IMR-90 (cell line): ENCODE measurements at regions not wholly inside any gene's neighbourhood (a gene's known extent, or its start where the extent isn't known, plus 50 kb on each side); places are given as distances from the start of the nearest gene placed in this dataset.
"Not testable (repeated sequence)": the region's sequence is repeated elsewhere in the genome, so short reads cannot be mapped to it uniquely, and the experiment has no call there.

Source experiments
- BHLHE40 ChIP-seq: fragments of 150-350 bp; IDR thresholded peaks from 2 replicates; pipeline ENCODE4 v1.6.1; 2016; ENCODE audit warnings: mild to moderate bottlenecking, low read depth, low read length
- CEBPB ChIP-seq: IDR thresholded peaks from 2 replicates; pipeline ENCODE4 v1.6.1; 2012; ENCODE audit warnings: low read depth, low read length, improper control_type of control experiment
- CHD1 ChIP-seq: IDR thresholded peaks from 2 replicates; pipeline ENCODE4 v1.6.1; 2012; ENCODE audit warnings: low read depth, low read length, improper control_type of control experiment
- MAFK ChIP-seq: IDR thresholded peaks from 2 replicates; pipeline ENCODE4 v1.6.1; 2012; ENCODE audit warnings: low read depth, low read length, improper control_type of control experiment
- MAZ ChIP-seq: IDR thresholded peaks from 2 replicates; pipeline ENCODE4 v1.6.1; 2012; ENCODE audit warnings: low read depth, mild to moderate bottlenecking, low read length, improper control_type of control experiment, moderate library complexity, borderline replicate concordance
- MXI1 ChIP-seq: IDR thresholded peaks from 2 replicates; pipeline ENCODE4 v1.6.1; 2012; ENCODE audit warnings: low read depth, mild to moderate bottlenecking, low read length, moderate library complexity, borderline replicate concordance
- POLR2A ChIP-seq: IDR thresholded peaks from 2 replicates; pipeline ENCODE4 v1.6.1; 2012; ENCODE audit warnings: mild to moderate bottlenecking, low read depth, low read length
- RAD21 ChIP-seq: IDR thresholded peaks from 2 replicates; pipeline ENCODE4 v1.6.1; 2012; ENCODE audit warnings: low read length, improper control_type of control experiment
- RCOR1 ChIP-seq: IDR thresholded peaks from 2 replicates; pipeline ENCODE4 v1.6.1; 2012; ENCODE audit warnings: mild to moderate bottlenecking, low read length, improper control_type of control experiment; ENCODE audit not compliant: insufficient replicate concordance
- RFX5 ChIP-seq: IDR thresholded peaks from 2 replicates; pipeline ENCODE4 v1.8.0; 2012; ENCODE audit warnings: low read depth, mild to moderate bottlenecking, low read length, moderate library complexity
- SMC3 ChIP-seq: fragments of 150-350 bp; IDR thresholded peaks from 2 replicates; pipeline ENCODE4 v1.6.1; 2016; ENCODE audit warnings: low read depth, mild to moderate bottlenecking, antibody characterized with exemption, low read length, moderate library complexity
- USF2 ChIP-seq: fragments of 150-350 bp; IDR thresholded peaks from 2 replicates; pipeline ENCODE4 v1.6.1; 2017; ENCODE audit warnings: mild to moderate bottlenecking, antibody characterized with exemption, low read length, low read depth
- TF ChIP-seq, protein P1 (sequence below): fragments of 150-350 bp; IDR thresholded peaks from 2 replicates; pipeline ENCODE4 v1.6.1; 2016; ENCODE audit warnings: low read depth, mild to moderate bottlenecking, low read length, moderate library complexity, borderline replicate concordance
- TF ChIP-seq, protein P2 (sequence below): conservative IDR thresholded peaks from 2 replicates; pipeline ENCODE4 v1.5.1; 2012; ENCODE audit warnings: mild to moderate bottlenecking, low read depth, low read length, improper control_type of control experiment

DNA sequence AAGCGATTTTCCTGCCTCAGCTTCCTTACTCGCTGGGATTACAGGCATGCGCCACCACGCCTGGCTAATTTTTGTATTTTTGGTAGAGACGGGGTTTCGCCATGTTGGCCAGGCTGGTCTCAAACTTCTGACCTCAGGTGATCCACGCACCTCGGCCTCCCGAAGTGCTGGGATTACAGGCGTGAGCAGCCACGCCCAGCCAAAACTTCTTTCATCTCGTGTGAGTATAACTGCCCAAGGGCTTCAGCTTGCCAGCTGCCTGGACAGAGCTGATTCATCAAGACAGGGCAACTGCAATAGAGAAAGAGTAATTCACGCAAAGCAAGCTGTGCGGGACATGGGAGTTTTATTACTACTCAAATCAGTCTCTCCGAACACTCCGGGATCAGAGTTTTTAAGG is 57.4 kb upstream of the CDH9 start:
- not testable (repeated sequence) for TF ChIP-seq MAFK, RAD21, POLR2A, USF2, RCOR1, SMC3, MXI1, BHLHE40, CEBPB, CHD1, RFX5, MAZ
- TF ChIP-seq, protein P1, sequence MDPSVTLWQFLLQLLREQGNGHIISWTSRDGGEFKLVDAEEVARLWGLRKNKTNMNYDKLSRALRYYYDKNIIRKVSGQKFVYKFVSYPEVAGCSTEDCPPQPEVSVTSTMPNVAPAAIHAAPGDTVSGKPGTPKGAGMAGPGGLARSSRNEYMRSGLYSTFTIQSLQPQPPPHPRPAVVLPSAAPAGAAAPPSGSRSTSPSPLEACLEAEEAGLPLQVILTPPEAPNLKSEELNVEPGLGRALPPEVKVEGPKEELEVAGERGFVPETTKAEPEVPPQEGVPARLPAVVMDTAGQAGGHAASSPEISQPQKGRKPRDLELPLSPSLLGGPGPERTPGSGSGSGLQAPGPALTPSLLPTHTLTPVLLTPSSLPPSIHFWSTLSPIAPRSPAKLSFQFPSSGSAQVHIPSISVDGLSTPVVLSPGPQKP: not testable (repeated sequence)
- TF ChIP-seq, protein P2, sequence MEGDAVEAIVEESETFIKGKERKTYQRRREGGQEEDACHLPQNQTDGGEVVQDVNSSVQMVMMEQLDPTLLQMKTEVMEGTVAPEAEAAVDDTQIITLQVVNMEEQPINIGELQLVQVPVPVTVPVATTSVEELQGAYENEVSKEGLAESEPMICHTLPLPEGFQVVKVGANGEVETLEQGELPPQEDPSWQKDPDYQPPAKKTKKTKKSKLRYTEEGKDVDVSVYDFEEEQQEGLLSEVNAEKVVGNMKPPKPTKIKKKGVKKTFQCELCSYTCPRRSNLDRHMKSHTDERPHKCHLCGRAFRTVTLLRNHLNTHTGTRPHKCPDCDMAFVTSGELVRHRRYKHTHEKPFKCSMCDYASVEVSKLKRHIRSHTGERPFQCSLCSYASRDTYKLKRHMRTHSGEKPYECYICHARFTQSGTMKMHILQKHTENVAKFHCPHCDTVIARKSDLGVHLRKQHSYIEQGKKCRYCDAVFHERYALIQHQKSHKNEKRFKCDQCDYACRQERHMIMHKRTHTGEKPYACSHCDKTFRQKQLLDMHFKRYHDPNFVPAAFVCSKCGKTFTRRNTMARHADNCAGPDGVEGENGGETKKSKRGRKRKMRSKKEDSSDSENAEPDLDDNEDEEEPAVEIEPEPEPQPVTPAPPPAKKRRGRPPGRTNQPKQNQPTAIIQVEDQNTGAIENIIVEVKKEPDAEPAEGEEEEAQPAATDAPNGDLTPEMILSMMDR: not testable (repeated sequence)
